GM19035 (cell line): ENCODE measurements at regions not wholly inside any gene's neighbourhood (a gene's known extent, or its start where the extent isn't known, plus 50 kb on each side); places are given as distances from the start of the nearest gene placed in this dataset.
"Not testable (repeated sequence)": the region's sequence is repeated elsewhere in the genome, so short reads cannot be mapped to it uniquely, and the experiment has no call there.

Experiments used
- ATAC-seq: cut with Tn5 transposase; IDR thresholded peaks from one replicate; pipeline ENCODE4 v1.9.1; 2021; ENCODE audit not compliant: unreplicated experiment

- no peak for ATAC-seq
These were observed 363.3 kb downstream of the KCNRG start for GRCh38 chr13:50378509-50379044.

DNA sequence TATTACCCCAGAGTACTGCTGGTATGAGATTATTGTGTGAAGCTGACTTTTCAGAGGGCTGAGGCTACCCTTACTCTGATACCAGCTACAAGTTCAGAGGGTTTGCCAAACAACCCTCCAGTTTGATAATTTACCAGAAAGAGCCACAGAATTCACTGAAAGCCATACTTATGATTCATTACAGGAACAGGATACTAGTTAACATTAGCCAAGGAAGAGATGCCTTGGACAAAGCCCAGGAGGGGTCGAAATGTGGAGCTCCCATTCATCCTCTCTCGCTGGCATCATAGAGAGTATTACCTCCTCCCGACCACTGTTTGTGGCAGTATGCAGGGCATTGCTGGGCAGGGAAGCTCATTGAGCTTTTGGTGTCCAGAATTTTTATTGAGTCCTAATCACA is 364.3 kb downstream of the KCNRG start:
- no peak for ATAC-seq

DNA sequence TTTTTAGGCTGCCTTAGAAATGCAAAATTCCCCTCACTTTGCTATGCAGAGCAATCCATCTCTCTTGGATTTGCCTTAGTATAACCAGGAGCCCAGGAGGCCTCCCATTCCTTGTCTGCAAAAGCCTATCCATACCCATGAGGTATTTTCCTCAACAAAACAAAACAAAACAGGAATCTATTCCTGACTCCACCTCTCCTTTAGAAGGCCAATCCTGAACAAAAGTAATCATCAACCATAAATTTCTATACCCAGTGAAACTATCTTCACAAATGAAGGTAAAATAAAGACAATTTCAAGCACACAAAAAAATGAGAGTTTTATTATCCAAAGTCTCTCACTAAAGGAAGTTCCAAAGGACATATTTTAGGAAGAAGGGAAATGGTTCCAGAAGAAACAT is 365.7 kb downstream of the KCNRG start:
- no peak for ATAC-seq

- ATAC-seq, result no peak
These were observed 367.3 kb downstream of the KCNRG start for GRCh38 chr13:50382511-50382910.

DNA sequence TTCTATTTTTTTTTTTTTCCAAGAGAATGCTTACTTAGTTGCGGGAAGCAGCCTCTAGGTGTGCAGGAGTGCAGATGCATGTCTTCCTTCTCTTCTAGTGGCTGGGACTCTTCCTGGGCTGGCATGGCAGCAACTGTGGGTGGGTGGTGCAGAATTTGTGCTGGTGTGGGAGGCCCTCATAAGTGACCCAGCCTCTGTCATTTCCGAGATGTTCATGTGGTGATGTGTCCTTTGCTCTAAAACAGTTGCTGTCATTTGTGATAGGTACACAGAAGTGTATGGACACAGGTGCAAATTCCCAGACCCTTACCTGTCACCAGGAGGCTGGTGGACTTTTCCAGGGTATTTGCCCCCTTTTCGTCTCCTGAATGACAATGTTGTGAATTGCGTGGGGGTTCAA is 367.7 kb downstream of the KCNRG start:
- ATAC-seq, result no peak

DNA sequence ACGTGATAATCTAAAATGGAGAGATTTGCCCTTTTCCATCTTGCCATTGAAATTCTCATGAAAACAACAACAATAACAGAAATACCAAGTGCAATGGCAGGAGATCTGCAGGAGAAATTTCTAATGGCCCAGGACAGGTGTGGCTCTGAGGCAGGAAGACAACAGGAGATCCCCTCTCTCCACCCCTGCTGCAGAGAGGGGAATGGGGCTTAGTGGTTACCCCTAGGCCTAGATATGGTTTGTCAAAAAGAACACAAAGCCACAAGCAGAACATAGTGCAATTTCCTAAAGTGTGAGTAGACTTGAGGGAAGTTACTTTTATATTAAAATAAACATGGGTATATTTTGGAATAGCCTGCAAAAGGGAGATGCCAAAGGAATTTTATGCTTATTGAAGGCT is 369.5 kb downstream of the KCNRG start:
- ATAC-seq, result no peak

- no peak for ATAC-seq
These were observed 371.4 kb downstream of the KCNRG start for GRCh38 chr13:50386541-50387050.

GRCh38 chr13:50387051-50387581 is 371.9 kb downstream of the KCNRG start:
- no peak for ATAC-seq

GRCh38 chr13:50388481-50388880 is 373.2 kb downstream of the KCNRG start:
- ATAC-seq, result no peak

DNA sequence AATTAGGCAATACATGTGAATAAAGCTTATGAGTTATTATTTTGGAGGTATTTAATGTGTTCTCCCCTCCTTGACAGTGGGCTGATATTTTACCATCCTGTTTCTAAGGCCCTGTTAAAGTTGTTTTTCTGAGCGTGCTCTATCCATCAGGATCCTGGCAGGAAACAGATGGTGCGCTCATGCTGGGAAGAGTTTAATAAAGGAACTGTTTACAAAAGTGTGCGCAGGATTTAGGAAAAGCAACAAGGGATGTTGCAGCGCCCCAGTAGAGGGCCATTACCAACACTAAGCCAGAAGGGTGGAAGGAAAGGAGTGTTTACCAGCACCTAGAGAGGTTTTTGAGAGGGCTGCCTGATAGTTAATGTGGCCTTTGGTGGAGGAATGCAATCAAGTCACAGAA is 374.5 kb downstream of the KCNRG start:
- ATAC-seq, result no peak

- no peak for ATAC-seq
These were observed 375.4 kb downstream of the KCNRG start for GRCh38 chr13:50390503-50391248.

GRCh38 chr13:50392977-50393376 is 377.7 kb downstream of the KCNRG start:
- no peak for ATAC-seq

DNA sequence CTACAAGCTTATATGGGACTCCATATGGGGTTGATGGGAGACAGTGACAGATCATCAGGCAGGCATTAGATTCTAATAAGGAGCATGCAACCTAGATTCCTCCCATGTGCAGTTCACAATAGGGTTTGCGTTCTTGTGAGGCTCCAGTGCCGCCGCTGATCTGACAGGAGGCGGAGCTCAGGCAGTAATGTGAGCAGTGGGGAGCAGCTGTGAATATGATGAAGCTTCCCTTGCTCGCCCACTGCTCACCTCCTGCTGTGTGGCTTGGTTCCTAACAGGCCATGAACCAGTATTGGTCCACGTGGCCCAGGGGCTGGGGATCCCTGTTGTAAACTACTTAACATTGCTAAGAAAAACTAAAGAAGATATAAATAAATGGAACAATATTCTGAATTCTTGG is 378.4 kb downstream of the KCNRG start:
- ATAC-seq, result no peak

- ATAC-seq, result no peak
These were observed 380.8 kb downstream of the KCNRG start for GRCh38 chr13:50396001-50396400.

DNA sequence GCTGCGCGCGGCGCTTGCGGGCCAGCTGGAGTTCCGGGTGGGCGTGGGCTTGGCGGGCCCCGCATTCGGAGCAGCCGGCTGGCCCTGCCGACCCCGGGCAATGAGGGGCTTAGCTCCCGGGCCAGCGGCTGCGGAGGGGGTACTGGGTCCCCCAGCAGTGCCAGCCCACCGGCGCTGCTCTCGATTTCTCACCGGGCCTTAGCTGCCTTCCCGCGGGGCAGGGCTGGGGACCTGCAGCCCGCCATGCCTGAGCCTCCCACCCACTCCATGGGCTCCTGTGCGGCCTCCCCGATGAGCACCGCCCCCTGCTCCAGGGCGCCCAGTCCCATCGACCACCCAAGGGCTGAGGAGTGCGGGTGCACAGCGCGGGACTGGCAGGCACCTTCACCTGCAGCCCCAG is 381.4 kb downstream of the KCNRG start:
- not testable (repeated sequence) for ATAC-seq

DNA sequence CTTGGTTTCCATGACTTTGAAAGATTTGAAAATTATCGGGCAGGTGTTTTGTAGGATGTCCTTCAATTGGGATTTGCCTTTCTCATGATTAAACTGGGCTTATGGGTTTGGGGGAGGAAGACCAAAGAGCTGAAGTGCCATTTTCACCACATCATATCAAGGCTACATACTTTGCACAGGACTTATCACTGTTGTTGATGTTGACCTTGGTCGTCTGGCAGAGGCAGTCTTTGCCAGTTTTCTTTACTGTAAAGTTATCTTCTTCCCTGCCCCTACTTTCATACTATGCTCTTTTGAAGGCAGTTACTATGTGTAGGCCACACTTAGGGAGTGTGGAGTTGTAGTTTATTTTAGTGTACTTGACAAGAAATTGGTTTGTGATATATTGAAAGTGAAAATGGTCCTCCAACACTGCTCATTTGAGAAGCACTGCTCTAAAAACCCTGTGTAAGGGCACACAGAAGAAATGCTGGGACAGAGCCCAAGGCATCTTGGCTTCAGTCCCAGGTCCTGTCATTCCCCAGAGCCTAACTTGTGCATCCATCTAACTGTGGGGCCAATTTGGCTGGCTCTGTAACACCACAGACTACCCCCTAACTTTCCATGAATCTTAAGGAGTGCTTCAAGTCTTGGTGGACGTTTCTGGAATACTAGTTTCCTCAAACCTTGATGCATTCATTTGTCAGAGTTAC is 384.9 kb downstream of the KCNRG start:
- ATAC-seq, result no peak

DNA sequence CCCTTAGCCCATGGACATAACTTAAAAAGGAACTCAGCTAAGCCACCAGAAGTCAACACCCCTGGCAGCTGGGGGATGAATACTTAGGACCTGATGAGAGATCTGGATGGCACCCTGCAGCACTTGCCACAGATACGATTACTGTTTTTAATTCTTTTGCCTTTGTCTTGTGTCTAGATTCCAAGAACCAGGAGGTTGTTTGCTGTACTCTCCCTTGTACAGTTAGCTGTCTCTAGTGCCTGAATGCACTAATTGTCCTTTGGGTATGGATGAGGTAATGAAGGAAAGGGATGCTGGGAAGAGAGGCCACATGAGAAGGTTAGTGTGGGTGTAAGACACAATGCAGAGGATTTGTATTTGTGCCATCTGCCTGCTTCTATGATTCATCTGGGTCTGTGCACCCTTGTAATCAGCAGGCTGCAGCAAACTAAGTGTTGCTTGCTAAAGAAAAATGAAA is 385.8 kb downstream of the KCNRG start:
- ATAC-seq, result no peak

GRCh38 chr13:50401721-50402465 is 386.6 kb downstream of the KCNRG start:
- ATAC-seq, result no peak

DNA sequence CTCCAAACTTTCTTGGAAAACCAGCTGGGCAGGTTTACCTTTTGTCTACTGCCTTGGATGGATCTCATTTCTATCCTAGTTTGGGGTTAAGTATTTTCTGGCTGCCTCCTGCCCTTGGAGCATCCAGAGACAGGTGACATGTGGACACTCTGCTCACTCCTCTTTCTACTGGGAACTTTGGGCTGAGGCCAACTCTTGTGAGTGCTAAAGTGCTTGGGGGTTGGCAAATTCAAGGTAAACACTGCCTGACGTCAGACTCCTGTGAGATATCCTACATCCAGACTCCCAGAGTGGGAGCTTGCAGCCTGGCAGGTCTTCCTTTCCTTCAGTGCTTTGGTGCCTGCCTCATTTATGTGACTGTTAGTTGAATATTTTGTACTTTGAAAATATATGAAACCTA is 388.1 kb downstream of the KCNRG start:
- no peak for ATAC-seq

GRCh38 chr13:50404116-50404515 is 388.9 kb downstream of the KCNRG start:
- ATAC-seq, result no peak

GRCh38 chr13:50404769-50405168 is 389.5 kb downstream of the KCNRG start:
- ATAC-seq, result no peak
